ENCODE measurements at regions not wholly inside any gene's neighbourhood (a gene's known extent, or its start where the extent isn't known, plus 50 kb on each side); places are given as distances from the start of the nearest gene placed in this dataset.

- no peaks in the 10 kb centered on the region for H3K79me2 ChIP-seq (replicated peaks; ENCODE audit: insufficient read depth, low read length)
- no peaks in the 10 kb centered on the region for H3F3A ChIP-seq (ENCODE audit: insufficient read depth, low read length, poor library complexity, severe bottlenecking)
- no peaks in the 10 kb centered on the region for H3K9me2 ChIP-seq (ENCODE audit: insufficient read depth, low read length)
- no peak overlapping the region for H3K4me2 ChIP-seq (ENCODE audit: low read length)
- no peaks in the 10 kb centered on the region for H3K27me3 ChIP-seq (ENCODE audit: insufficient read depth, low read depth, low read length)
- H4K20me1 ChIP-seq (ENCODE audit: insufficient read depth) = no peaks in the 10 kb centered on the region
- no peaks in the 10 kb centered on the region for H3K36me3 ChIP-seq (ENCODE audit: insufficient read depth, low read length)
- H3K9ac ChIP-seq (ENCODE audit: low read length) = no peak overlapping the region
- H3K4me3 ChIP-seq (ENCODE audit: low read length) = no peak overlapping the region
- H3K27ac ChIP-seq (ENCODE audit: low read length) = no peak overlapping the region
- TF ChIP-seq EZH2 (IDR thresholded peaks at IDR 0.05; ENCODE audit: borderline replicate concordance, insufficient read depth, low read length, poor library complexity, severe bottlenecking) = no peak
- no peak for TF ChIP-seq RAD21 (conservative IDR thresholded peaks at IDR 0.05)
- no peak for TF ChIP-seq MXI1 (conservative IDR thresholded peaks at IDR 0.05; ENCODE audit: poor library complexity, severe bottlenecking)
- TF ChIP-seq EP300 (conservative IDR thresholded peaks at IDR 0.05; ENCODE audit: poor library complexity, severe bottlenecking) = no peak
- no peak for TF ChIP-seq SMC3 (conservative IDR thresholded peaks at IDR 0.05; ENCODE audit: poor library complexity)
- no peak for TF ChIP-seq REST (IDR thresholded peaks at IDR 0.05; ENCODE audit: borderline replicate concordance)
- TF ChIP-seq CTCF (IDR thresholded peaks at IDR 0.05; ENCODE audit: poor library complexity, severe bottlenecking) = no peak
- TF ChIP-seq POLR2AphosphoS5 (IDR thresholded peaks at IDR 0.05) = no peak
- no peak for TF ChIP-seq TAF1 (IDR thresholded peaks at IDR 0.05; ENCODE audit: low read depth)
- H3K9me3 ChIP-seq (ENCODE audit: low read length) = no peaks in the 10 kb centered on the region
- no peak overlapping the region for H2AFZ ChIP-seq (ENCODE audit: low read depth, low read length)
Measured at GRCh38 chr5:162407614-162408013, 340.0 kb downstream of the GABRG2 start.

- no peak overlapping the region for H3K27ac ChIP-seq (ENCODE audit: low read length)
- H4K20me1 ChIP-seq (ENCODE audit: insufficient read depth) = no peaks in the 10 kb centered on the region
- no peaks in the 10 kb centered on the region for H3K36me3 ChIP-seq (ENCODE audit: insufficient read depth, low read length)
- H3F3A ChIP-seq (ENCODE audit: insufficient read depth, low read length, poor library complexity, severe bottlenecking) = no peaks in the 10 kb centered on the region
- TF ChIP-seq CTCF (IDR thresholded peaks at IDR 0.05; ENCODE audit: poor library complexity, severe bottlenecking) (no peak), SMC3 (conservative IDR thresholded peaks at IDR 0.05; ENCODE audit: poor library complexity) (no peak), TAF1 (IDR thresholded peaks at IDR 0.05; ENCODE audit: low read depth) (no peak), EP300 (conservative IDR thresholded peaks at IDR 0.05; ENCODE audit: poor library complexity, severe bottlenecking) (no peak), MXI1 (conservative IDR thresholded peaks at IDR 0.05; ENCODE audit: poor library complexity, severe bottlenecking) (no peak), POLR2AphosphoS5 (IDR thresholded peaks at IDR 0.05) (no peak), REST (IDR thresholded peaks at IDR 0.05; ENCODE audit: borderline replicate concordance) (no peak), RAD21 (conservative IDR thresholded peaks at IDR 0.05) (no peak), EZH2 (IDR thresholded peaks at IDR 0.05; ENCODE audit: borderline replicate concordance, insufficient read depth, low read length, poor library complexity, severe bottlenecking) (no peak)
- H3K9me2 ChIP-seq (ENCODE audit: insufficient read depth, low read length) = no peaks in the 10 kb centered on the region
- no peak overlapping the region for H3K4me3 ChIP-seq (ENCODE audit: low read length)
- no peak overlapping the region for H3K4me2 ChIP-seq (ENCODE audit: low read length)
- H2AFZ ChIP-seq (ENCODE audit: low read depth, low read length) = no peak overlapping the region
- no peaks in the 10 kb centered on the region for H3K9me3 ChIP-seq (ENCODE audit: low read length)
- no peaks in the 10 kb centered on the region for H3K79me2 ChIP-seq (replicated peaks; ENCODE audit: insufficient read depth, low read length)
- no peak overlapping the region for H3K9ac ChIP-seq (ENCODE audit: low read length)
- no peaks in the 10 kb centered on the region for H3K27me3 ChIP-seq (ENCODE audit: insufficient read depth, low read depth, low read length)
Measured at GRCh38 chr5:162410365-162410764, 342.8 kb downstream of the GABRG2 start.

Measured in neural cell (in vitro differentiated cells).